MM.1S (cell line): ENCODE measurements at regions not wholly inside any gene's neighbourhood (a gene's known extent, or its start where the extent isn't known, plus 50 kb on each side); places are given as distances from the start of the nearest gene placed in this dataset.

Experiments used
- DNase-seq: peaks from one replicate; pipeline ENCODE4 v3.0.0-alpha.2; 2015
- H2AFZ ChIP-seq: fragments of 300-600 bp; sonication (generic); 2 replicates; pipeline ENCODE4 v1.6.0; 2016; ENCODE audit warnings: antibody characterized with exemption, low read length
- H3F3A ChIP-seq: fragments of 300-600 bp; sonication (generic); 2 replicates; pipeline ENCODE4 v1.6.1; 2016; ENCODE audit warnings: mild to moderate bottlenecking, antibody characterized with exemption, low read length, moderate library complexity, mixed read lengths; ENCODE audit not compliant: insufficient read depth
- H3K27ac ChIP-seq: fragments of 300-600 bp; sonication (generic); 2 replicates; pipeline ENCODE4 v1.5.1; 2016; ENCODE audit warnings: mild to moderate bottlenecking, low read length
- H3K27me3 ChIP-seq: fragments of 300-600 bp; sonication (generic); replicated peaks from 2 replicates; pipeline ENCODE4 v1.6.0; 2016; ENCODE audit warnings: low read length; ENCODE audit not compliant: insufficient read depth
- H3K36me3 ChIP-seq: fragments of 300-600 bp; sonication (generic); replicated peaks from 2 replicates; pipeline ENCODE4 v1.6.1; 2016; ENCODE audit warnings: mild to moderate bottlenecking, low read length, mixed read lengths; ENCODE audit not compliant: insufficient read depth
- H3K4me1 ChIP-seq: fragments of 300-600 bp; sonication (generic); 2 replicates; pipeline ENCODE4 v1.6.1; 2016; ENCODE audit warnings: low read length, mixed read lengths
- H3K4me2 ChIP-seq: fragments of 300-600 bp; sonication (generic); 2 replicates; pipeline ENCODE4 v1.6.0; 2016; ENCODE audit warnings: low read depth, low read length
- H3K4me3 ChIP-seq: fragments of 300-600 bp; sonication (generic); 2 replicates; pipeline ENCODE4 v1.5.1; 2016; ENCODE audit warnings: low read length, mixed read lengths
- H3K79me2 ChIP-seq: fragments of 300-600 bp; sonication (generic); 2 replicates; pipeline ENCODE4 v1.6.1; 2016; ENCODE audit warnings: mixed run types, low read length, mixed read lengths
- H3K9ac ChIP-seq: fragments of 300-600 bp; sonication (generic); 2 replicates; pipeline ENCODE4 v1.6.1; 2016; ENCODE audit warnings: low read length, mixed read lengths
- H3K9me2 ChIP-seq: fragments of 300-600 bp; sonication (generic); replicated peaks from 2 replicates; pipeline ENCODE4 v1.6.1; 2016; ENCODE audit warnings: mild to moderate bottlenecking, low read length, mixed read lengths; ENCODE audit not compliant: insufficient read depth
- H3K9me3 ChIP-seq: fragments of 300-600 bp; sonication (generic); replicated peaks from 2 replicates; pipeline ENCODE4 v1.6.1; 2016; ENCODE audit warnings: mild to moderate bottlenecking, low read length, mixed read lengths; ENCODE audit not compliant: insufficient read depth
- H4K20me1 ChIP-seq: fragments of 300-600 bp; sonication (generic); 2 replicates; pipeline ENCODE4 v1.6.1; 2016; ENCODE audit warnings: mild to moderate bottlenecking, low read length, moderate library complexity, mixed read lengths; ENCODE audit not compliant: insufficient read depth
- CTCF ChIP-seq: fragments of 300-600 bp; sonication (generic); IDR thresholded peaks from 2 replicates; pipeline ENCODE4 v1.5.1; 2016; ENCODE audit warnings: antibody characterized with exemption, low read length, mixed read lengths
- EZH2 ChIP-seq: fragments of 300-600 bp; sonication (generic); optimal IDR thresholded peaks from 2 replicates; pipeline ENCODE3; 2017; ENCODE audit warnings: low read depth, mild to moderate bottlenecking, antibody characterized with exemption, low read length, mixed read lengths
- EZH2phosphoT487 ChIP-seq: fragments of 300-600 bp; sonication (generic); IDR thresholded peaks from 2 replicates; pipeline ENCODE4 v1.6.1; 2018; ENCODE audit warnings: antibody characterized with exemption, low read length

- H3K9me2 ChIP-seq: no peaks in the 10 kb centered on the region
- no peak for DNase-seq
- H2AFZ ChIP-seq: no peak overlapping the region
- H3K9me3 ChIP-seq: no peaks in the 10 kb centered on the region
- H4K20me1 ChIP-seq: no peaks in the 10 kb centered on the region
- no peaks in the 10 kb centered on the region for H3K79me2 ChIP-seq
- no peak overlapping the region for H3K9ac ChIP-seq
- H3K4me3 ChIP-seq: no peak overlapping the region
- no peak overlapping the region for H3K27ac ChIP-seq
- no peak overlapping the region for H3K4me2 ChIP-seq
- H3K4me1 ChIP-seq: no peaks in the 10 kb centered on the region
- H3F3A ChIP-seq: no peaks in the 10 kb centered on the region
- no peaks in the 10 kb centered on the region for H3K36me3 ChIP-seq
- TF ChIP-seq EZH2phosphoT487 (no peak), CTCF (no peak), EZH2 (no peak)
- no peaks in the 10 kb centered on the region for H3K27me3 ChIP-seq
These were observed 212.3 kb upstream of the IRX5 start for GRCh38 chr16:54718376-54718775.

GRCh38 chr16:54715011-54715410 is 215.7 kb upstream of the IRX5 start:
- no peak for DNase-seq
- H3F3A ChIP-seq: no peaks in the 10 kb centered on the region
- no peaks in the 10 kb centered on the region for H3K36me3 ChIP-seq
- H3K9me2 ChIP-seq: no peaks in the 10 kb centered on the region
- H3K79me2 ChIP-seq: no peaks in the 10 kb centered on the region
- H3K27ac ChIP-seq: no peak overlapping the region
- H3K4me3 ChIP-seq: no peak overlapping the region
- no peaks in the 10 kb centered on the region for H3K4me1 ChIP-seq
- TF ChIP-seq CTCF (no peak), EZH2phosphoT487 (no peak), EZH2 (no peak)
- H4K20me1 ChIP-seq: no peaks in the 10 kb centered on the region
- H3K27me3 ChIP-seq: no peaks in the 10 kb centered on the region
- H3K4me2 ChIP-seq: no peak overlapping the region
- no peak overlapping the region for H3K9ac ChIP-seq
- no peaks in the 10 kb centered on the region for H3K9me3 ChIP-seq
- H2AFZ ChIP-seq: no peak overlapping the region

GRCh38 chr16:54712866-54713265 is 217.8 kb upstream of the IRX5 start:
- H3K4me2 ChIP-seq: no peak overlapping the region
- H3K4me3 ChIP-seq: no peak overlapping the region
- no peaks in the 10 kb centered on the region for H3K36me3 ChIP-seq
- no peaks in the 10 kb centered on the region for H3K9me3 ChIP-seq
- no peaks in the 10 kb centered on the region for H3K79me2 ChIP-seq
- H3K4me1 ChIP-seq: no peaks in the 10 kb centered on the region
- no peak for TF ChIP-seq EZH2
- TF ChIP-seq CTCF: no peak
- no peak for TF ChIP-seq EZH2phosphoT487
- H3K27me3 ChIP-seq: no peaks in the 10 kb centered on the region
- no peaks in the 10 kb centered on the region for H3K9me2 ChIP-seq
- no peak overlapping the region for H3K9ac ChIP-seq
- H2AFZ ChIP-seq: no peak overlapping the region
- no peak overlapping the region for H3K27ac ChIP-seq
- no peak for DNase-seq
- H4K20me1 ChIP-seq: no peaks in the 10 kb centered on the region
- no peaks in the 10 kb centered on the region for H3F3A ChIP-seq
